Activated CD4-positive, alpha-beta T cell treated with anti-CD3 and anti-CD28 coated beads, Interleukin-2, amount 10 ng/mL, durations not matched to agents 24 days and 14 days (primary cell): ENCODE measurements at regions not wholly inside any gene's neighbourhood (a gene's known extent, or its start where the extent isn't known, plus 50 kb on each side); places are given as distances from the start of the nearest gene placed in this dataset.

Experiments used
- DNase-seq: peaks from one replicate; pipeline ENCODE4 v3.0.0; 2022
- H3K27ac Mint-ChIP-seq: one replicate; pipeline ENCODE4 v1.8.0; 2022; ENCODE audit warnings: mild to moderate bottlenecking, mixed read lengths
- H3K27me3 Mint-ChIP-seq: one replicate; pipeline ENCODE4 v1.8.0; 2022; ENCODE audit warnings: mixed read lengths
- H3K36me3 Mint-ChIP-seq: one replicate; pipeline ENCODE4 v1.8.0; 2022; ENCODE audit warnings: low read depth, mild to moderate bottlenecking, mixed read lengths
- H3K4me1 Mint-ChIP-seq: one replicate; pipeline ENCODE4 v1.8.0; 2021; ENCODE audit warnings: mixed read lengths
- H3K4me3 Mint-ChIP-seq: one replicate; pipeline ENCODE4 v1.8.0; 2022; ENCODE audit warnings: mild to moderate bottlenecking, moderate library complexity, mixed read lengths
- H3K9me3 Mint-ChIP-seq: one replicate; pipeline ENCODE4 v1.8.0; 2021; ENCODE audit warnings: mixed read lengths
- intact Hi-C: fragments of 100-400 bp; cut with micrococcal nuclease; formaldehyde crosslinking; loops from one replicate; pipeline ENCODE4 v1.15.1; 2023

DNA sequence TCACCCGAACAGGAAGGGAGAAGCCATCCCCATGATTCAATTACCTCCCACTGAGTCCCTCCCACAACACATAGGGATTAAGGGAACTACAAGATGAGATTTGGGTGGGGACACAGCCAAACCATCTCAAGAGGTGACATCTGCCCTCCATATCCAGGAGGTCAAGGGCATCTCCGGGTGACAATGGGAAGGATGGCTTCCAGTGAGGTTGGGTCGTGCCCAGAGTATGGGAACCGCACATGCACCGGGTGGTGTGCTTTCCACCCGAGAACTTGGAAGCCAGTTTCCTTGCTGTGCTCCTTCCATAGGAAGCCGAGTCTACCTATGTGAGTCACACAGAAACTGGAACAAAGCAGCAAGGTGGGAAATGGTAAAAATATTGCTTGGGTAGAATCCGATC lies 216.9 kb upstream of the SALL3 start:
- Mint-ChIP-seq H3K4me3 (no peak overlapping the region), H3K4me1 (no peaks in the 10 kb centered on the region), H3K36me3 (no peaks in the 10 kb centered on the region), H3K27me3 (no peaks in the 10 kb centered on the region), H3K9me3 (peaks cover 8% of the 10 kb centered on the region), H3K27ac (no peak overlapping the region)
- DNase-seq = no peak
- intact Hi-C loops = no loop called here

DNA sequence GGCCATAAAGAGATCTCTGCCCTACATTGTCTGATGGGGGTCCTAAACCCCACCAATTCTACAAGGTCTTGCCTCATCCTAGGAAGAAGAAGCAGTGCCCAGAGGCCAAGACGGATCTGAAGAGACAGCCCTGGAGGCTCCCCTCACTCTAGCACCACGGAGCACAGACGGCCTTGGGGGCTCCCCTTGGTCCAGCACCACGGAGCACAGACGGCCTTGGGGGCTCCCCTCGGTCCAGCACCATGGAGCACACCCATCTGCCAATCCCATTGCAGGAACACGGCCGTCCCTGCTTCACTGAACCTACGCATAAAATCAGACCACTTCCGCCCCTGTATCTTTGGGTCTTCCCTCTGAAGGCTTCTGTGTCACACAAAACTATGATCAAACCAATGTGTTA lies 215.1 kb upstream of the SALL3 start:
- H3K27ac Mint-ChIP-seq = no peak overlapping the region
- H3K36me3 Mint-ChIP-seq = no peaks in the 10 kb centered on the region
- H3K4me1 Mint-ChIP-seq = no peaks in the 10 kb centered on the region
- no peaks in the 10 kb centered on the region for H3K27me3 Mint-ChIP-seq
- H3K4me3 Mint-ChIP-seq = no peak overlapping the region
- DNase-seq = no peak
- intact Hi-C loops = no loop called here
- peaks cover 8% of the 10 kb centered on the region for H3K9me3 Mint-ChIP-seq

- intact Hi-C loops = no loop called here
- H3K9me3 Mint-ChIP-seq = peaks cover 8% of the 10 kb centered on the region
- no peak overlapping the region for H3K4me3 Mint-ChIP-seq
- no peaks in the 10 kb centered on the region for H3K4me1 Mint-ChIP-seq
- H3K27me3 Mint-ChIP-seq = no peaks in the 10 kb centered on the region
- H3K27ac Mint-ChIP-seq = no peak overlapping the region
- no peaks in the 10 kb centered on the region for H3K36me3 Mint-ChIP-seq
- DNase-seq = no peak
Observed at GRCh38 chr18:78765142-78765541, 214.5 kb upstream of the SALL3 start.

DNA sequence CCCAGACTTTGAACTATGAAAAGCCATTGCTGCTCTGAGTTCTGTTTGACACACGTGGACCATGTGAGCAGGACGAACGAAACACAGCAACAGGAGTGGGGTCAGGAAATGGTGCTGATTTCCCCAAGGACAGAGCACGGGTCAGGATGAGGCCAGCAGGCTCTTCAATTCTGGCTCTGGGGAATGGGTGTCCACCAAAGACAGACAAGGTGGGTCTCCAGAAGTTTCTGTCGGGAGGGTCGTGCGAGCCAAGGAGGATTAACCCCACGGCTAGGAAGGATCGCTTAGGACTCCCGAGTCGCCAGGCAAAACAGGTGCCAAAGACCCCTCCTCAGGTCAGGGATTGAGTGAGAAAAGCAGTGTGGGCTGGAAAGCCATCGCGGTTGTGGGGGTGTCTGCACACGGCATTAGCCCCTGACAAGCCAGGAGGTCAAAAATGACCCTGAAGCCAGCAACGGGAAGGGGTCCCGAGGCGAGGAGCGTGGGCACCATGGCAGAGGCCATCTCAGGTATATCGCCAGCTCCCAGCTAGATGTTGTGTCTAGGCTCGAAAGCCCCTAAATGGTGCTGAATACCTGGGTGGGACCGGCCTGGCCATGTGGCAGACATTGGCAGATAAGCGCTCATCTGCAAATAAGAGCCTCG lies 213.9 kb upstream of the SALL3 start:
- Mint-ChIP-seq H3K36me3 (no peaks in the 10 kb centered on the region), H3K4me1 (no peaks in the 10 kb centered on the region), H3K4me3 (no peak overlapping the region), H3K9me3 (peaks cover 8% of the 10 kb centered on the region), H3K27me3 (no peaks in the 10 kb centered on the region), H3K27ac (no peak overlapping the region)
- intact Hi-C loops = no loop called here
- no peak for DNase-seq

DNA sequence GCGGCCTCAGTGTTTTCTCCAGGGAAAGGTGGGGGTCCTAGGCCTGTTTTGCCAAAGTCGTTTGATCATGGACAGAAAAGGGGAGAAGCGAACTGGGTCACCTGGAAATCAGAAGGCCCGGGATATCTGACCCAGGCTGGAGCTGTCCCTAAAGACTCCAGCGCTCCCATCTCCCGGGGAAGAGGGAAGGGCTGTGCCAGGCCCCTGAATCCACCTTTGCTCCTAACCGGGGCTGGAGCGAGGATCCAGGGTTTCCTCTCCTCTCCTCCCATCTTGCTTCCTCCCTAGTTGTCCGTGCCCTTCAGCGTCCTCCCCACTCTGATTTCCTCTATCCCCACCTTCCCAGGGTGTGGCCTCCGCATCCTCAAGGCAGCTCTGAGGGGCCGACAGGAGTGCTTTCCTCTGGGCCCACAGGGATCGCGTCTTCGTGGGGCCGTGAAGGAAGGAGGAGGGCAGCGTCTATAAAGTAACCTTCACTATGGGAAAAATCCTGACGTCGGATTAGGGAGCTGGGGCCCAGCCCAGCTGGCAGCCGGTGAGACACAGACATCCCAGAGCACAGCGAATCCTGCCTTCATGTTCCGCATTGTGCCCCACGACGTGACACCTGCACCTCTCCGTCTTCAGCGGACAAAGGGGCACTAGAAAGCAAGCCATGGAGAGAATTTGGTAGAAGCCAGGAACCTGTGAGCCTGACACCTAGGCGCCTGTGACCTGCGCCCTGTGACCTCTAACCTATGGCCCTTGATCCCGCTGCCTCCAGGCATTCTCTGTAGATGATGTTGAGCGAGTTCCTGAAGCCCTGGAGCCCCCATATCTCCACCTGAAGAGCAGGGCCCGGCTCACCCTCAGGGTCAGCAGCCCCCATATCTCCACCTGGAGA lies 212.7 kb upstream of the SALL3 start:
- DNase-seq = no peak
- Mint-ChIP-seq H3K4me1 (no peaks in the 10 kb centered on the region), H3K27me3 (no peaks in the 10 kb centered on the region), H3K9me3 (peaks cover 8% of the 10 kb centered on the region), H3K4me3 (no peak overlapping the region), H3K36me3 (no peaks in the 10 kb centered on the region), H3K27ac (no peak overlapping the region)
- intact Hi-C loops = no loop called here

DNA sequence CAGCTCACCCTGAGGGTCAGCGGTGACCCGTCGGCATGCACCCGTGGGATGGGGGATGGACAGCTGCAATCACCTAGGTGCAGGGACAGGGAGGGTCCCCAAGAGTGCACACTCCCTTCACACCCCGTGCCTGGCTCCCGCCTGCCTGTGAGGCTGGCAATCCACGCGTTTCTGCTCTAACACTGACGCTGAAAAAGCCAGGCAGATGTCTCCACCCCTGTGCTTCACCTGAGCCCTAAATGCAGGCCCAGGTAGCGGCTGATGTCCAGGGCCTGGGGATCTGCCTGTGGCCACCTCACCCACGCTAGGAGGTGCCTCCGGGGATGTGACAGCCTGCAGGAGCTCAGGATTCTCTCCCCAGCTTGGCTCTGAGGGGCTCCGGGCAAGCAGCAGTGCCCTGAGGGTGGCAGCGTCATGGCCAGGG lies 212.0 kb upstream of the SALL3 start:
- intact Hi-C loops = no loop called here
- H3K9me3 Mint-ChIP-seq = peaks cover 5% of the 10 kb centered on the region
- no peak overlapping the region for H3K27ac Mint-ChIP-seq
- no peak overlapping the region for H3K4me3 Mint-ChIP-seq
- H3K4me1 Mint-ChIP-seq = no peaks in the 10 kb centered on the region
- H3K27me3 Mint-ChIP-seq = no peaks in the 10 kb centered on the region
- DNase-seq = no peak
- H3K36me3 Mint-ChIP-seq = no peaks in the 10 kb centered on the region

GRCh38 chr18:78768221-78768620 lies 211.4 kb upstream of the SALL3 start:
- no peak for DNase-seq
- H3K4me3 Mint-ChIP-seq = no peak overlapping the region
- intact Hi-C loops = no loop called here
- H3K4me1 Mint-ChIP-seq = no peaks in the 10 kb centered on the region
- H3K36me3 Mint-ChIP-seq = no peaks in the 10 kb centered on the region
- no peaks in the 10 kb centered on the region for H3K27me3 Mint-ChIP-seq
- no peak overlapping the region for H3K27ac Mint-ChIP-seq
- no peaks in the 10 kb centered on the region for H3K9me3 Mint-ChIP-seq

DNA sequence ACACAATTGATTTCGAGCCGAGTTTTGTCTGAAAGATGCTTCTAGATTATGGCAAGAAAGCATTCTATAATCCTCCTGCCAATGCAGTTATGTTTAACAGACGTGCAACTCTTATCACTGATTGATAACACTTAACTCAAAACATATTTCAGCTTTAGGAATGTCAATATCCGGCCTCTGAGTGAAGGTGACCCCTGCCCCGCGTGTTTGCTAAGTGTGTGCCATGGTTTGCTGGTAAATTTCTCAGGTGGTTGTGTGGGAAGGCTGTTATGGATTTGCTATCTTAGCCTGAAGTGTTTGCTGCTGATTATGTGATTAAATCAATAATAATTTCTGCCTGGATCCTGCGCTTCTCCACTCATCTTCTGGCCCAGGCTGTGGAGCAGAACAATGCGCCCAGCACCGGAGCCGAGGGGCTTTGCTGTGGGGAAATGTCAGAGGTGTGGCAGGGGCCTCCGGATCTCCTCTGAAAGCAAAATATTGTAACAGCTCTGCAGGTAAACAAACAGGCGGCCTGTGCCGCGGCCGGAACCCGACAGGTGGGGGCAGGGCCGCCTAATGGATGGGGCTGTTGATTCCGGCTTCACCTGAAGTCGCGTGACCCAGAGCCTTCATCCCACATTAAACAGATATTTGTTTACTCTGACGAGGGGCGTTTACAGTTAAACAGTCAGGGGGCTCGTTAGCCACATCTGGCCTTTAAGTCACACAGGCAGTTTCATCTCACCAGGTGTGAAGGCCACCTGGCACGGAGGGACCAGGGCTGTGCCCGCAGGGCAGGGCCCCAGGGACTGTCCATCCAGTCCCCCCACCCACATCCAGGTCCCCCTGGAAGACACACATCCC lies 210.7 kb upstream of the SALL3 start:
- intact Hi-C loops = no loop called here
- H3K27me3 Mint-ChIP-seq = no peaks in the 10 kb centered on the region

DNA sequence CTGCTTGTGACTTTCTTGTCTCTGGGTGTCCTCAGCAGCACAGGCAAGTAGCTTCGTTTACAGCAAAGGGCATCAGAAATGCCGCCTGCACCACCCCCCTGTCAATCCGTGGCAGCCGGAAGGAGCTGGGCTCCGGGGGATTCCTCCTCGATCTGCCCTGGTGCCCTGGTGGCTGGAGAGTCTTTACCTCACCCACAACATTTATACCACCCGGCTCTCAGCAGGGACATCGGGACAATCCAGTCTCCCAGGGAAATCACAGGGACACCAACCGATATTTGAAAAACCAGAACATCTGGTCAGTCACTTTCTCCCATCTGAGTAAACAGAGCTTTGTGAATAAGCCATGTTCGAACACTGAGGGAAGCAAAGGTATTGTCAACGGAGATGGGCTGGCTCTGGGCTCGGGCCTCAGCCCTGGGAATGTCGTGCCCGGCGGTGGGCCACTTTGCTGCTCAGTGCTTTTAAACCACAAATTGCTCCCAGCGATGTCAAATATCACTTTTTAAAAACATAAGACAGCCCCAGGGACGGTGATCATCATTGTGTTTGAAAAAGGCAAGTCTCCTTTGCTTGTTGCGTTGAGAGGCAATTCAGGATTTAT lies 210.0 kb upstream of the SALL3 start:
- intact Hi-C loops = no loop called here
- Mint-ChIP-seq H3K36me3 (no peaks in the 10 kb centered on the region), H3K4me1 (no peaks in the 10 kb centered on the region), H3K4me3 (no peak overlapping the region), H3K27me3 (no peaks in the 10 kb centered on the region), H3K9me3 (no peaks in the 10 kb centered on the region), H3K27ac (no peak overlapping the region)
- DNase-seq = no peak

More for the DNA sequence above, 210.7 kb upstream of the SALL3 start:
- H3K9me3 Mint-ChIP-seq = no peaks in the 10 kb centered on the region
- DNase-seq = no peak
- H3K4me1 Mint-ChIP-seq = no peaks in the 10 kb centered on the region
- no peak overlapping the region for H3K27ac Mint-ChIP-seq
- no peak overlapping the region for H3K4me3 Mint-ChIP-seq
- no peaks in the 10 kb centered on the region for H3K36me3 Mint-ChIP-seq

DNA sequence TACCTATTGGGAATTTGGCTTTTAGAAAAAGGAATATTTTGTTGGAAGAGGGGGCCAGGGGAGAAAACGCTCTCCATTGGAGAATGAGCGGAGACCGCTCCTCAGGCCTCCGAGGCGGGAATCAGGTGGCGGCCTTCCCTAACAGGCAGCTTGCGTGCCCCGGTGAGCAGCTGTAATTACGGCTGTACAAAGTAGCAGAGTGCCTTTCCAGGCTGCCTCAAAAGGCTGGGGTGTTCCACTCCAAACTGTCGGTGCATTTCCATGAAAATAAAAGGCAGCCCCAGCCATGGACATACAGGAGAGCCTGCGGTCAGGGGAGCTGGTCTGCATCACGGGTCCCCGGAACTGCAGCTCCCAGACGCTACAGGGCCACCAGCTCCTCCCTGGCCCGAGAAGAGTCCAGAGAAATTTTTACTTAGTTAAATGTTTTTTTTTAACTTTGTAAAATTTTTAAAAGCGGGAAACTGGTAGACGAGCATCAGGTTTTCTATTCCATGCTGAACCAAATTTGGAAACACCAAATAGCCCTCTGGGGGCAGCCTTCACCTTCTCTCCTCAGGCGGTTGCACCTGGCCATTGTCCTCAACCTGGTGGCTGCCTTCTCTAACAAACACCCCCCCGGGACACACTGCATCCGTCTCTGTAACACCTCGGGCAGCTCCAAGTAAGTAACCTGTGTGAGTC lies 209.3 kb upstream of the SALL3 start:
- H3K36me3 Mint-ChIP-seq = no peaks in the 10 kb centered on the region
- H3K27me3 Mint-ChIP-seq = no peaks in the 10 kb centered on the region
- no peak for DNase-seq
- no peaks in the 10 kb centered on the region for H3K4me1 Mint-ChIP-seq
- H3K4me3 Mint-ChIP-seq = no peak overlapping the region
- intact Hi-C loops = no loop called here
- H3K27ac Mint-ChIP-seq = no peak overlapping the region
- H3K9me3 Mint-ChIP-seq = no peaks in the 10 kb centered on the region

- Mint-ChIP-seq H3K36me3 (no peaks in the 10 kb centered on the region), H3K27ac (no peak overlapping the region), H3K9me3 (no peaks in the 10 kb centered on the region), H3K4me1 (no peaks in the 10 kb centered on the region), H3K27me3 (no peaks in the 10 kb centered on the region), H3K4me3 (no peak overlapping the region)
- intact Hi-C loops = no loop called here
- DNase-seq = no peak
Observed at GRCh38 chr18:78770823-78771139, 208.8 kb upstream of the SALL3 start.

GRCh38 chr18:78771496-78772359 lies 207.9 kb upstream of the SALL3 start:
- Mint-ChIP-seq H3K27me3 (no peaks in the 10 kb centered on the region), H3K9me3 (no peaks in the 10 kb centered on the region), H3K36me3 (no peaks in the 10 kb centered on the region), H3K4me1 (no peaks in the 10 kb centered on the region), H3K4me3 (no peak overlapping the region), H3K27ac (no peak overlapping the region)
- intact Hi-C loops = no loop called here
- no peak for DNase-seq
